Left lung (tissue), 4 donors: ENCODE measurements at regions not wholly inside any gene's neighbourhood (a gene's known extent, or its start where the extent isn't known, plus 50 kb on each side); places are given as distances from the start of the nearest gene placed in this dataset.

ENCODE experiments used
- ATAC-seq: fragments of 200-7000 bp; cut with Tn5 transposase; one replicate; pipeline ENCODE4 v1.9.1; 2020; ENCODE audit warnings: moderate library complexity
- DNase-seq, 4 donors: peaks; one replicate each; pipeline ENCODE4 v3.0.0-alpha.2; 2013 to 2020
- H3K27ac ChIP-seq, 2 donors: fragments of 200-600 bp; sonication (generic) in 1 of 2; one replicate each; pipeline versions ENCODE4 v1.5.0 to v1.8.0; 2020 to 2021
- H3K27me3 ChIP-seq, 2 donors: fragments of 200-600 bp; sonication (generic) in 1 of 2; one replicate each; pipeline versions ENCODE4 v1.5.0 to v1.8.0; 2020 to 2021
- H3K36me3 ChIP-seq, 2 donors: fragments of 200-600 bp; sonication (generic) in 1 of 2; one replicate each; pipeline versions ENCODE4 v1.5.0 to v1.8.0; 2020 to 2021
- H3K4me1 ChIP-seq, 2 donors: fragments of 200-600 bp; one replicate each; pipeline ENCODE4 v1.8.0; 2021
- H3K4me3 ChIP-seq, 2 donors: fragments of 200-600 bp; sonication (generic) in 1 of 2; one replicate each; pipeline versions ENCODE4 v1.5.0 to v1.8.0; 2020 to 2021; ENCODE audit warnings: mild to moderate bottlenecking in 1 of 2
- H3K9me3 ChIP-seq, 2 donors: fragments of 200-600 bp; sonication (generic) in 1 of 2; one replicate each; pipeline versions ENCODE4 v1.5.0 to v1.8.0; 2020 to 2021
- CTCF ChIP-seq, 2 donors: fragments of 200-600 bp; sonication (generic) in 1 of 2; IDR thresholded peaks; one replicate each; pipeline versions ENCODE4 v1.5.0 to v1.8.0; 2021; ENCODE audit warnings: antibody characterized with exemption in 2 of 2
- intact Hi-C, 2 donors: fragments of 100-400 bp; cut with DNase I; formaldehyde crosslinking; loops; one replicate each; pipeline versions ENCODE4 v1.11.2 to v1.14.2; 2022
- donor health status: DM: no; HTN: yes; CAD: no.
- donor health status: DM: no; HTN: no; CAD: no.

- H3K27ac ChIP-seq = no peak overlapping the region
- no peak for TF ChIP-seq CTCF (IDR thresholded peaks at IDR 0.05)
- H3K36me3 ChIP-seq = no peaks in the 10 kb centered on the region
- no peaks in the 10 kb centered on the region for H3K27me3 ChIP-seq
- peak in 2 of 4 donors; percentile 5 to 10 for DNase-seq
- no peak overlapping the region for H3K4me3 ChIP-seq
- intact Hi-C loops = no loop called here
- ATAC-seq = no peak
- H3K4me1 ChIP-seq = no peaks in the 10 kb centered on the region
- peaks cover 0 to 2% of the 10 kb centered on the region in 2 donors for H3K9me3 ChIP-seq
Observed at GRCh38 chr2:187055463-187055862, 206.5 kb upstream of the ZSWIM2 start.

GRCh38 chr2:187054501-187055319 lies 205.7 kb upstream of the ZSWIM2 start:
- Histone ChIP-seq H3K4me1 (no peaks in the 10 kb centered on the region), H3K27ac (no peak overlapping the region), H3K9me3 (peaks cover 0 to 9% of the 10 kb centered on the region in 2 donors), H3K27me3 (no peaks in the 10 kb centered on the region), H3K36me3 (no peaks in the 10 kb centered on the region), H3K4me3 (no peak overlapping the region)
- DNase-seq (no peak), ATAC-seq (no peak)
- TF ChIP-seq CTCF (IDR thresholded peaks at IDR 0.05) = no peak
- intact Hi-C loops = no loop called here

- no peaks in the 10 kb centered on the region for H3K36me3 ChIP-seq
- no peaks in the 10 kb centered on the region for H3K27me3 ChIP-seq
- no peak overlapping the region for H3K27ac ChIP-seq
- ATAC-seq (no peak), DNase-seq (no peak)
- no peak overlapping the region for H3K4me3 ChIP-seq
- peaks cover 0 to 19% of the 10 kb centered on the region in 2 donors for H3K9me3 ChIP-seq
- intact Hi-C loops = no loop called here
- no peak for TF ChIP-seq CTCF (IDR thresholded peaks at IDR 0.05)
- no peaks in the 10 kb centered on the region for H3K4me1 ChIP-seq
Observed at GRCh38 chr2:187051350-187051749, 202.4 kb upstream of the ZSWIM2 start.

- intact Hi-C loops = no loop called here
- no peaks in the 10 kb centered on the region for H3K27me3 ChIP-seq
- H3K4me3 ChIP-seq = no peak overlapping the region
- no peak overlapping the region for H3K27ac ChIP-seq
- no peaks in the 10 kb centered on the region for H3K4me1 ChIP-seq
- H3K9me3 ChIP-seq = peaks cover 0 to 19% of the 10 kb centered on the region in 2 donors
- ATAC-seq (no peak), DNase-seq (no peak)
- no peak for TF ChIP-seq CTCF (IDR thresholded peaks at IDR 0.05)
- H3K36me3 ChIP-seq = no peaks in the 10 kb centered on the region
Observed at GRCh38 chr2:187050409-187050998, 201.5 kb upstream of the ZSWIM2 start.

- H3K27me3 ChIP-seq = no peaks in the 10 kb centered on the region
- intact Hi-C loops = no loop called here
- H3K9me3 ChIP-seq = no peaks in the 10 kb centered on the region
- no peak for TF ChIP-seq CTCF (IDR thresholded peaks at IDR 0.05)
- DNase-seq (no peak), ATAC-seq (no peak)
- no peaks in the 10 kb centered on the region for H3K4me1 ChIP-seq
- no peak overlapping the region for H3K4me3 ChIP-seq
- no peaks in the 10 kb centered on the region for H3K36me3 ChIP-seq
- H3K27ac ChIP-seq = no peak overlapping the region
Observed at GRCh38 chr2:187037310-187037709, 188.3 kb upstream of the ZSWIM2 start.
